ENCODE measurements at regions not wholly inside any gene's neighbourhood (a gene's known extent, or its start where the extent isn't known, plus 50 kb on each side); places are given as distances from the start of the nearest gene placed in this dataset.

DNA sequence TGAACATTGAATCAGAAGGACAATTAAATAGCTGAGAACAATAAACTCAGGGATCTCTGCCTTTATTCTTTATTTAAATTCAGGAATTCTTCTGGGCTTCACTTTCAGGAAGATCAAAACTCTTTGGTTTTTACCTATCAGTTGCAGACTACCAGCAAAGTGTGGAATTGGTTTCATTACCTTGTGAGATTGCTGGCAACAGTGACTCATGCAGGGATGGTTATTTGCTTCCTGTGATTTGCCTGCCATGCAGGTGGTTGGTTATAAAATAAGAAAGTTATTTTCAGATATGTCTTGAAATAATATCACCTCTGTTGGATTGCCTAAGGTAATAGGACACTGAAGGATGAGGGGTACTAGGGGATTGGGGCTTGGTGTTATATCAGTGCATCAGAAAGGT is 204.6 kb downstream of the PTBP2 start:
- DNase-seq (ENCODE audit: extremely low read depth, low read depth), result no peak
- TF ChIP-seq, protein P1, sequence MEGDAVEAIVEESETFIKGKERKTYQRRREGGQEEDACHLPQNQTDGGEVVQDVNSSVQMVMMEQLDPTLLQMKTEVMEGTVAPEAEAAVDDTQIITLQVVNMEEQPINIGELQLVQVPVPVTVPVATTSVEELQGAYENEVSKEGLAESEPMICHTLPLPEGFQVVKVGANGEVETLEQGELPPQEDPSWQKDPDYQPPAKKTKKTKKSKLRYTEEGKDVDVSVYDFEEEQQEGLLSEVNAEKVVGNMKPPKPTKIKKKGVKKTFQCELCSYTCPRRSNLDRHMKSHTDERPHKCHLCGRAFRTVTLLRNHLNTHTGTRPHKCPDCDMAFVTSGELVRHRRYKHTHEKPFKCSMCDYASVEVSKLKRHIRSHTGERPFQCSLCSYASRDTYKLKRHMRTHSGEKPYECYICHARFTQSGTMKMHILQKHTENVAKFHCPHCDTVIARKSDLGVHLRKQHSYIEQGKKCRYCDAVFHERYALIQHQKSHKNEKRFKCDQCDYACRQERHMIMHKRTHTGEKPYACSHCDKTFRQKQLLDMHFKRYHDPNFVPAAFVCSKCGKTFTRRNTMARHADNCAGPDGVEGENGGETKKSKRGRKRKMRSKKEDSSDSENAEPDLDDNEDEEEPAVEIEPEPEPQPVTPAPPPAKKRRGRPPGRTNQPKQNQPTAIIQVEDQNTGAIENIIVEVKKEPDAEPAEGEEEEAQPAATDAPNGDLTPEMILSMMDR (IDR thresholded peaks at IDR 0.05; ENCODE audit: low read depth, low read length, missing control alignments), result no peak
- no peak overlapping the region for H3K4me3 ChIP-seq (replicated peaks; ENCODE audit: low read depth, low read length)

DNA sequence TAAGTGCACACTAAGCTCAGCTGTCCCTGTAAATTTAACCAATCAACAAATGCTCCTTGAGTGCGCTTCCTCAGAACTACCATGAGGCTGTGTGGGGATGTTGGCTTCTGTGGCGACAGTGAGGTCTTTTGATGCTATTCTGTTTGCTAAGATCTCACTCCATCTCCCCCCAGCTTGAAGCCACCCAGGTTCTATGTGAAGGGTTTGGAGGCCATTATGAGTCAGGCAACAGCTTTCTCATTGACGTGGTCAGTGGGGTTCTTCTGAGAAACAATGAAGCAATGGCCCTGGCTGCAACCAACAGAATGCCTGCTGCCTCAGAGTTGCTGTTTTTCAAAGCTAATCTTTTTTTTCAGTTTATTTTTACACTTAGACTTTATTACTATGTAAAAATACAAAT is 205.5 kb downstream of the PTBP2 start:
- TF ChIP-seq, protein P1 (IDR thresholded peaks at IDR 0.05; ENCODE audit: low read depth, low read length, missing control alignments), result no peak
- no peak overlapping the region for H3K4me3 ChIP-seq (replicated peaks; ENCODE audit: low read depth, low read length)
- no peak for DNase-seq (ENCODE audit: extremely low read depth, low read depth)

DNA sequence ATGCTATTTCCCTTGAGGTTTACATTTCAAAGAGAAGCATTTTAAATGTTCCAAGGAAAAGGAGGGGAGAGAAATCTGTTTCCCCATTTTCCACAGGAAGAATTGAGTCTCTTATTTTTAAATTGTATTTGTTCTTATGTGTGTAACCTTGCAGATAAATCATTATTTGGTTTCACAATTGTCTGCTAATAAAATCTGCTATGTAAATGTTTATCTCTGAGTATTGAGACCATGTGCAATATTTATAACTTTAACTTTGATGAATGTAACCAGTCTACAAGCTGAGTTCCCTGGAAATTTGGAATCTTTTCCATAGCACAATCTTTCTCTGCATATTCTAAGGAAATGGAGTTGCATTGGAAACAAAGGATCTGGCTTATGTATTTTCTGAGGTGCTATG is 209.6 kb downstream of the PTBP2 start:
- TF ChIP-seq, protein P1 (IDR thresholded peaks at IDR 0.05; ENCODE audit: low read depth, low read length, missing control alignments), result no peak
- DNase-seq (ENCODE audit: extremely low read depth, low read depth), result no peak
- no peak overlapping the region for H3K4me3 ChIP-seq (replicated peaks; ENCODE audit: low read depth, low read length)

DNA sequence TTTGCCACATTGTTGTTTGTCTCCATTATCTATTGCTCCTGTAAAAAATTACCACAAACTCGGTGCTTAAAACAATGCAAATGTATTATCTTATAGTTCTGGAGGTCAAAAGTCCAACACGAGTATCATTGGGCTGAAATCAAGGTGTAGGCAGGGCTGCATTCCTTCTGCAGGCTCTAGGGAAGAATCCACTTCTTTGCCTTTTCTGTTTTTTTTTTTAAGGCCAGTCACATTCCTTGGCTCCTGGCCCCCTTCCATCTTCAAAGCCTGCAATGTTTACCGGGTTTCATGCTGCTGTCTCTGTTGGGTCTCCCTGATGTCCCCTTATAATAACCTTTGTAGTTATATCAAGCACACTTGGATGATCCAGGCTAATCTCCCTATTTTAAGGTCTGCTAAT is 212.7 kb downstream of the PTBP2 start:
- no peak for DNase-seq (ENCODE audit: extremely low read depth, low read depth)
- TF ChIP-seq, protein P1 (IDR thresholded peaks at IDR 0.05; ENCODE audit: low read depth, low read length, missing control alignments), result no peak
- no peak overlapping the region for H3K4me3 ChIP-seq (replicated peaks; ENCODE audit: low read depth, low read length)

DNA sequence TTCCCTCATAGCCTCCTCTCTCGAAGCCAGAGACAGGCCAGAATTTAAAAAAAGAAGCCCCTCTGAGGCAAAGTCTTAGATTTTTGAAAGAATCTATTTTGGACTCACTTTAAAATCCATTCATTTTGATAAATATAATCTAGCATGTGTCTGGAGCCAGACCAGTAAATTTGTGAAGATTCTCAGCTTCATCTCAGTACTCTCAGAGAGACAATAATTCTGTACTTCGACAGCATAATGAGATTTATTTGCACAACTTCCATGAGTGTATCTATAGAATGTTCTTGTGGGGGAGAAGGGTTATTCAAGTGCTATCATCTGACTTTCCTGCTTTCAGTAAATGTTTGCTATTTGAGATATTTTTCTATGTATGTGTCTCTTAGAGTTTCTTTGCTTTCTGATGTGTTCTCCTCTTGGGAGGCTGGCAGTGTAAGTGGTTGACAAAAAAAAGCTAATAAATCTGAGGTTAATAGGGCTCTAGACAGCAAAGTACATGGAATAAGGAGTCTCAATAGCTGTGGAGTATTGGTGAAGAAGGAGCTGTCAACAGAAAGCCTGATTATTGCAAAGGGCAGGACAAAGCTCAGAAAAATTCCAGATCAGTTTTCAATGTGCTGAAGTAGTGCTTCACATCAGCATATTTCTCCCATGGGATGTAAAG is 223.0 kb downstream of the PTBP2 start:
- TF ChIP-seq, protein P1 (IDR thresholded peaks at IDR 0.05; ENCODE audit: low read depth, low read length, missing control alignments), result no peak
- no peak for DNase-seq (ENCODE audit: extremely low read depth, low read depth)
- H3K4me3 ChIP-seq (replicated peaks; ENCODE audit: low read depth, low read length), result no peak overlapping the region

DNA sequence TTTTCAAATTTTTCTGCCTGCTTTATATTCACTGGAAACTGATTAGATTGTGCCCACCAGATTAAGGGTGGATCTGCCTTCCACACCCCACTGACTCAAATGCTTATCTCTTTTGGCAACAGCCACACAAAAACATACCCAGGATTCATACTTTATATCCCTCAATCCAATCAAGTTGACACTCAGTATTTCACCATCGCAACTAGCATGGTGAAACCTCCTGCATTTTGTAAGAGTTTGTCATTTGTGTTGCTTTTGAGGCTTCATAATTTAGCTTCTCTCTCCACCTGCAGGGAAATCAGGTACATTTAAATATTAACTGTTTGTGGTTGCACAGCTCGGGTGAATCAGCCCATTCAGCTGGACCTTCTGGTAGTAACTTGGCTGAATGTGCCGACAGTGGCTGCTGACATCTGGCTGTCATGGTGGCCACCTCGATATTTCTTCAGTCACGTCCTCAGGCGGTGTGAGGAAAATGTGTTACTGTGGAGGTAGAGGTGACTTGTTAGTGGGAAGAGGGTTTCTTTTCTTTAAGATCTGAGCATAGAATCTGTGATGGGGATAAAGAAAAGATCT is 224.0 kb downstream of the PTBP2 start:
- no peak for DNase-seq (ENCODE audit: extremely low read depth, low read depth)
- H3K4me3 ChIP-seq (replicated peaks; ENCODE audit: low read depth, low read length), result no peak overlapping the region
- TF ChIP-seq, protein P1 (IDR thresholded peaks at IDR 0.05; ENCODE audit: low read depth, low read length, missing control alignments), result no peak

All from HFF-Myc (cell line).